B cell (primary cell): ENCODE measurements at regions not wholly inside any gene's neighbourhood (a gene's known extent, or its start where the extent isn't known, plus 50 kb on each side); places are given as distances from the start of the nearest gene placed in this dataset.

Experiments used
- CTCF ChIP-seq: fragments of 200-600 bp; IDR thresholded peaks from one replicate; pipeline ENCODE4 v1.8.0; 2022; ENCODE audit warnings: antibody characterized with exemption, mild to moderate bottlenecking
- EZH2 ChIP-seq: IDR thresholded peaks from 2 replicates; pipeline ENCODE4 v1.6.1; 2012; ENCODE audit warnings: borderline replicate concordance, low read depth, mild to moderate bottlenecking, moderate library complexity, low read length; ENCODE audit not compliant: insufficient read depth, poor library complexity, severe bottlenecking

GRCh38 chr4:101670897-101671296, 119.6 kb upstream of the BANK1 start:
- TF ChIP-seq EZH2 (no peak), CTCF (no peak)
